Endothelial cell of umbilical vein (primary cell): ENCODE measurements at regions not wholly inside any gene's neighbourhood (a gene's known extent, or its start where the extent isn't known, plus 50 kb on each side); places are given as distances from the start of the nearest gene placed in this dataset.

ENCODE experiments used
- BruUV-seq: library from RNA; stranded (reverse); fragments of 400-500 nt; replicated peaks from 2 replicates; lab custom pipeline; 2021; lab: Mats Ljungman, UMichigan
- CTCF ChIA-PET: fragments of 300-600, 350-600 bp; sonication (Branson Sonifier 250); formaldehyde crosslinking; loops from one replicate; lab custom pipeline; 2021; ENCODE audit warnings: antibody characterized with exemption, inconsistent platforms; lab: Charles Lee
- POLR2A ChIA-PET: fragments of 300-600, 350-600 bp; sonication (Branson Sonifier 250); formaldehyde crosslinking; loops from one replicate; lab custom pipeline; 2021; ENCODE audit warnings: antibody characterized with exemption, inconsistent platforms; lab: Charles Lee
- DNase-seq: peaks from one replicate; pipeline ENCODE4 v3.0.0-alpha.2; 2011; ENCODE audit warnings: low read depth, low spot score
- FAIRE-seq: peaks from 2 replicates; lab custom pipeline; 2011; peaks lifted over from hg19 to GRCh38; lab: Jason Lieb, UNC
- H2AFZ ChIP-seq: 2 replicates; pipeline ENCODE4 v1.6.0; 2012; ENCODE audit warnings: low read depth, low read length, control low read depth, inconsistent platforms
- H3K27ac ChIP-seq: 2 replicates; pipeline ENCODE4 v1.5.1; 2011; ENCODE audit warnings: low read depth, mild to moderate bottlenecking, control low read depth, low read length, moderate library complexity; ENCODE audit not compliant: insufficient read depth
- H3K27me3 ChIP-seq, 2 experiments: 2 replicates each; pipeline versions ENCODE4 v1.6.0 to v1.6.1; 2011; ENCODE audit warnings: low read length in 2 of 2, mixed read lengths in 1 of 2; ENCODE audit not compliant: control insufficient read depth in 2 of 2, insufficient read depth in 2 of 2
- H3K36me3 ChIP-seq, 2 experiments: 2 replicates in 1 of 2; 3 replicates in 1 of 2; pipeline ENCODE4 v1.5.1; 2011; ENCODE audit warnings: low read length in 2 of 2, mild to moderate bottlenecking in 1 of 2, moderate library complexity in 1 of 2; ENCODE audit not compliant: control insufficient read depth in 2 of 2, insufficient read depth in 2 of 2; ENCODE audit errors: extremely low read depth in 1 of 2
- H3K4me1 ChIP-seq: 3 replicates; pipeline ENCODE4 v1.5.1; 2011; ENCODE audit warnings: mild to moderate bottlenecking, low read length; ENCODE audit not compliant: control insufficient read depth, insufficient read depth; ENCODE audit errors: extremely low read depth
- H3K4me2 ChIP-seq: 2 replicates; pipeline ENCODE4 v1.6.1; 2011; ENCODE audit warnings: low read length, control low read depth, mixed read lengths; ENCODE audit not compliant: insufficient read depth
- H3K4me3 ChIP-seq, 3 experiments: fragments of 200-600 bp in 1 of 3; sonication (generic), shearing (Covaris generic) in 1 of 3; replicated peaks in 1 of 3; 2 replicates each; pipeline ENCODE4 v1.5.1; 2011 to 2016; ENCODE audit warnings: control low read depth in 3 of 3, low read length in 3 of 3, mild to moderate bottlenecking in 2 of 3, inconsistent platforms in 1 of 3, low read depth in 1 of 3, moderate library complexity in 1 of 3; ENCODE audit not compliant: insufficient read depth in 1 of 3
- H3K79me2 ChIP-seq: 2 replicates; pipeline ENCODE4 v1.6.0; 2012; ENCODE audit warnings: low read length, inconsistent platforms; ENCODE audit not compliant: control insufficient read depth, insufficient read depth
- H3K9ac ChIP-seq: replicated peaks from 2 replicates; pipeline ENCODE3; 2011; ENCODE audit warnings: low read length, control low read depth; ENCODE audit not compliant: insufficient read depth; ENCODE audit errors: extremely low read depth
- H3K9me1 ChIP-seq: replicated peaks from 3 replicates; pipeline ENCODE4 v1.6.0; 2011; ENCODE audit warnings: mild to moderate bottlenecking, low read length; ENCODE audit not compliant: control insufficient read depth, insufficient read depth; ENCODE audit errors: extremely low read depth
- H3K9me3 ChIP-seq: replicated peaks from 2 replicates; pipeline ENCODE4 v1.5.1; 2012; ENCODE audit warnings: low read length, inconsistent platforms; ENCODE audit not compliant: control insufficient read depth, insufficient read depth
- H4K20me1 ChIP-seq: replicated peaks from 2 replicates; pipeline ENCODE3; 2011; ENCODE audit warnings: mild to moderate bottlenecking, low read length; ENCODE audit not compliant: control insufficient read depth, insufficient read depth; ENCODE audit errors: extremely low read depth
- EZH2 ChIP-seq: IDR thresholded peaks from 2 replicates; pipeline ENCODE4 v1.6.1; 2012; ENCODE audit warnings: borderline replicate concordance, low read depth, mild to moderate bottlenecking, moderate library complexity, low read length, inconsistent platforms; ENCODE audit not compliant: severe bottlenecking
- FOS ChIP-seq: IDR thresholded peaks from 2 replicates; pipeline ENCODE4 v1.6.1; 2011; ENCODE audit warnings: mild to moderate bottlenecking, low read length, moderate library complexity, borderline replicate concordance; ENCODE audit not compliant: insufficient read depth
- GATA2 ChIP-seq: IDR thresholded peaks from 2 replicates; pipeline ENCODE4 v1.7.0; 2011; ENCODE audit warnings: low read depth, mild to moderate bottlenecking, moderate library complexity, mixed read lengths, low read length; ENCODE audit not compliant: insufficient read length, insufficient read depth
- JUN ChIP-seq: IDR thresholded peaks from 2 replicates; pipeline ENCODE4 v1.6.1; 2011; ENCODE audit warnings: borderline replicate concordance, low read depth; ENCODE audit not compliant: insufficient read length, insufficient read depth
- MYC ChIP-seq: IDR thresholded peaks from one replicate; pipeline ENCODE4 v1.6.1; 2011; ENCODE audit warnings: mild to moderate bottlenecking, low read depth, low read length
- POLR2A ChIP-seq: IDR thresholded peaks from 2 replicates; pipeline ENCODE4 v1.6.1; 2012; ENCODE audit warnings: low read depth, mild to moderate bottlenecking, control low read depth, low read length
- POLR2AphosphoS5 ChIP-seq: IDR thresholded peaks from 2 replicates; pipeline ENCODE4 v1.6.1; 2012; ENCODE audit warnings: low read depth, mild to moderate bottlenecking, control low read depth, low read length, moderate library complexity; ENCODE audit not compliant: insufficient read depth
- dilution Hi-C: fragments of 300-500 bp; cut with MboI; formaldehyde crosslinking; loops from one replicate; pipeline ENCODE4 v1.15.0; 2019; ENCODE audit warnings: low sequenced_read_pairs; ENCODE audit not compliant: extremely low pct_ligation_motif_present
- intact Hi-C: fragments of 100-400 bp; cut with micrococcal nuclease; formaldehyde crosslinking; loops from one replicate; pipeline ENCODE4 v1.10.0; 2022
- TF ChIP-seq, protein P1 (sequence below): IDR thresholded peaks from 2 replicates; pipeline ENCODE4 v1.6.1; 2011; ENCODE audit not compliant: insufficient read depth, insufficient read length
- TF ChIP-seq, protein P2 (sequence below), 2 donors: IDR thresholded peaks; 1 replicate in 1 of 2; 2 replicates in 1 of 2; pipeline ENCODE4 v1.5.1; 2011; ENCODE audit warnings: low read length in 2 of 2, mild to moderate bottlenecking in 2 of 2, moderate library complexity in 2 of 2, control low read depth in 1 of 2, inconsistent platforms in 1 of 2, low read depth in 1 of 2; ENCODE audit not compliant: insufficient read depth in 1 of 2; ENCODE audit errors: extremely low read depth in 1 of 2

GRCh38 chr2:216560838-216561270, 62.2 kb downstream of the RPL37A start:
- BruUV-seq, result no TSS peak
- H3K9ac ChIP-seq, result no peak overlapping the region
- H3K27me3 ChIP-seq, result no peaks in the 10 kb centered on the region
- H4K20me1 ChIP-seq, result no peaks in the 10 kb centered on the region
- H3K4me3 ChIP-seq, result no peak overlapping the region
- H3K9me3 ChIP-seq, result no peaks in the 10 kb centered on the region
- no peak overlapping the region for H2AFZ ChIP-seq
- CTCF ChIA-PET, result no interaction called here
- H3K4me2 ChIP-seq, result no peak overlapping the region
- H3K36me3 ChIP-seq, result no peaks in the 10 kb centered on the region
- H3K4me1 ChIP-seq, result no peaks in the 10 kb centered on the region
- FAIRE-seq, result no peak
- no peak overlapping the region for H3K27ac ChIP-seq
- TF ChIP-seq POLR2AphosphoS5 (no peak), EZH2 (no peak), POLR2A (no peak), GATA2 (no peak), MYC (no peak), FOS (no peak), JUN (no peak)
- TF ChIP-seq, protein P1, sequence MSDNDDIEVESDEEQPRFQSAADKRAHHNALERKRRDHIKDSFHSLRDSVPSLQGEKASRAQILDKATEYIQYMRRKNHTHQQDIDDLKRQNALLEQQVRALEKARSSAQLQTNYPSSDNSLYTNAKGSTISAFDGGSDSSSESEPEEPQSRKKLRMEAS, result no peak
- TF ChIP-seq, protein P2, sequence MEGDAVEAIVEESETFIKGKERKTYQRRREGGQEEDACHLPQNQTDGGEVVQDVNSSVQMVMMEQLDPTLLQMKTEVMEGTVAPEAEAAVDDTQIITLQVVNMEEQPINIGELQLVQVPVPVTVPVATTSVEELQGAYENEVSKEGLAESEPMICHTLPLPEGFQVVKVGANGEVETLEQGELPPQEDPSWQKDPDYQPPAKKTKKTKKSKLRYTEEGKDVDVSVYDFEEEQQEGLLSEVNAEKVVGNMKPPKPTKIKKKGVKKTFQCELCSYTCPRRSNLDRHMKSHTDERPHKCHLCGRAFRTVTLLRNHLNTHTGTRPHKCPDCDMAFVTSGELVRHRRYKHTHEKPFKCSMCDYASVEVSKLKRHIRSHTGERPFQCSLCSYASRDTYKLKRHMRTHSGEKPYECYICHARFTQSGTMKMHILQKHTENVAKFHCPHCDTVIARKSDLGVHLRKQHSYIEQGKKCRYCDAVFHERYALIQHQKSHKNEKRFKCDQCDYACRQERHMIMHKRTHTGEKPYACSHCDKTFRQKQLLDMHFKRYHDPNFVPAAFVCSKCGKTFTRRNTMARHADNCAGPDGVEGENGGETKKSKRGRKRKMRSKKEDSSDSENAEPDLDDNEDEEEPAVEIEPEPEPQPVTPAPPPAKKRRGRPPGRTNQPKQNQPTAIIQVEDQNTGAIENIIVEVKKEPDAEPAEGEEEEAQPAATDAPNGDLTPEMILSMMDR (IDR thresholded peaks at IDR 0.05; ENCODE audit: extremely low read depth in 1 of 2, insufficient read depth in 1 of 2, low read depth in 1 of 2, low read length in 2 of 2), result no peak
- POLR2A ChIA-PET, result no interaction called here
- no peaks in the 10 kb centered on the region for H3K9me1 ChIP-seq
- H3K79me2 ChIP-seq, result no peaks in the 10 kb centered on the region
- dilution Hi-C loops, result no loop called here
- intact Hi-C loops, result no loop called here
- DNase-seq, result no peak
